ENCODE measurements at regions not wholly inside any gene's neighbourhood (a gene's known extent, or its start where the extent isn't known, plus 50 kb on each side); places are given as distances from the start of the nearest gene placed in this dataset.

DNA sequence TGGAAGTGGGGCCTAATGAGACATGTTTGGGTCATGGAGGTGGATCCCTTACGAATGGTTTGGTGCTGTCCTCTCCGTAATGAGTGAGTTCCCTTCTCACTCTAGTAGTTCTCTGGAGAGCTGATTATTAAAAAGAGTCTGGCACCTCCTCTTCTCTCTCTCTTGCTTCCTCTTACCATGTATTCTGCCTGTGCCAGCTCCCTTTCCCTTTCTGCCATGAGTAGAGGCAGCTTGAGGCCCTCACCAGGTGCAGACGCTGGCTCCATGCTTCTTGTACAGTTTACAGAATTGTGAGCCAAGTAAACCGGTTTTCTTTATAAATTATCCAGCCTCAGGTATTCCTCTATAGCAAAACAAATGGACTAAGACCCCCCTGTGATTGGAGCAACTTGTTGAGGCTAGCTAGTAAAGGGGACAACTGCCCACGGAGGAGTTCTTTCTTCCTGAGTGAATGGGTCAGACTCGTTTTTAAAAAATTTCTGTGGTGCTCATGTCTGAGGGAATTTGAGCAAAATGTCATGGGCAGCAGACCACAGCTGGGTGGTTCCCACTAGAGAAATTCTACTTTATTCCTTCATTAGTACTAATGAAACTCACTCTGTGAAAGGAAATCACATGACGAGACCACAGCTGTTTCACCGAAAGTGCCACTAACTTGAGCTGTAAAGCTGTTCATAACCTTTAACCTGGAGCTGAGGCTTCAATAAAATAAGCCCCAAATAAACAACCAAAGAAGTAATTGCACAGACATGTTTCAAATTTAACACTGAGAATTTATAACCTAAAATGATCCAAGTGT is 210.0 kb downstream of the NFKBIZ start:
- intact Hi-C loops (cut with micrococcal nuclease; ENCODE audit: unreplicated experiment): no loop called here
- peak; percentile 24 for DNase-seq (ENCODE audit: low spot score)
- no peak overlapping the region for H3K4me3 ChIP-seq (ENCODE audit: low read depth, low read length, poor library complexity, severe bottlenecking)
- H3K9me3 ChIP-seq (ENCODE audit: low read length): no peaks in the 10 kb centered on the region
- H3K4me1 ChIP-seq (ENCODE audit: insufficient read depth, low read length, poor library complexity, severe bottlenecking): peaks cover 6% of the 10 kb centered on the region
- no TSS peak for BruUV-seq (replicated peaks)
- CTCF ChIA-PET (ENCODE audit: unreplicated experiment): no interaction called here
- no peak overlapping the region for H3K27ac ChIP-seq (ENCODE audit: low read depth, low read length, poor library complexity, severe bottlenecking)
- H4K20me1 ChIP-seq (ENCODE audit: insufficient read depth, low read length): no peaks in the 10 kb centered on the region
- no peaks in the 10 kb centered on the region for H3K36me3 ChIP-seq (ENCODE audit: insufficient read depth, low read length)
- TF ChIP-seq, protein P1, sequence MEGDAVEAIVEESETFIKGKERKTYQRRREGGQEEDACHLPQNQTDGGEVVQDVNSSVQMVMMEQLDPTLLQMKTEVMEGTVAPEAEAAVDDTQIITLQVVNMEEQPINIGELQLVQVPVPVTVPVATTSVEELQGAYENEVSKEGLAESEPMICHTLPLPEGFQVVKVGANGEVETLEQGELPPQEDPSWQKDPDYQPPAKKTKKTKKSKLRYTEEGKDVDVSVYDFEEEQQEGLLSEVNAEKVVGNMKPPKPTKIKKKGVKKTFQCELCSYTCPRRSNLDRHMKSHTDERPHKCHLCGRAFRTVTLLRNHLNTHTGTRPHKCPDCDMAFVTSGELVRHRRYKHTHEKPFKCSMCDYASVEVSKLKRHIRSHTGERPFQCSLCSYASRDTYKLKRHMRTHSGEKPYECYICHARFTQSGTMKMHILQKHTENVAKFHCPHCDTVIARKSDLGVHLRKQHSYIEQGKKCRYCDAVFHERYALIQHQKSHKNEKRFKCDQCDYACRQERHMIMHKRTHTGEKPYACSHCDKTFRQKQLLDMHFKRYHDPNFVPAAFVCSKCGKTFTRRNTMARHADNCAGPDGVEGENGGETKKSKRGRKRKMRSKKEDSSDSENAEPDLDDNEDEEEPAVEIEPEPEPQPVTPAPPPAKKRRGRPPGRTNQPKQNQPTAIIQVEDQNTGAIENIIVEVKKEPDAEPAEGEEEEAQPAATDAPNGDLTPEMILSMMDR (conservative IDR thresholded peaks at IDR 0.05; ENCODE audit: low read length): no peak
- no peak for TF ChIP-seq EZH2phosphoT487 (IDR thresholded peaks at IDR 0.05; ENCODE audit: borderline replicate concordance, low read depth, low read length)
- H3K9me2 ChIP-seq (ENCODE audit: insufficient read depth, low read length): no peaks in the 10 kb centered on the region
- no peak overlapping the region for H3K4me2 ChIP-seq (ENCODE audit: low read length)
- no peaks in the 10 kb centered on the region for H3K79me2 ChIP-seq (ENCODE audit: insufficient read depth, low read depth, low read length)
- H2AFZ ChIP-seq (ENCODE audit: low read length): 0 out of 2 replicates have a peak overlapping the region, but pooled peaks have one; percentile 24
- POLR2A ChIA-PET: interaction anchor here (0.6 to 1.7 kb wide), 9 partner anchors 10 to 877 kb away, joined by 3 to 8 read pairs (median 3); no protein-coding TSS in a partner anchor

- no peak overlapping the region for H2AFZ ChIP-seq (ENCODE audit: low read length)
- no TSS peak for BruUV-seq (replicated peaks)
- H4K20me1 ChIP-seq (ENCODE audit: insufficient read depth, low read length): no peaks in the 10 kb centered on the region
- H3K36me3 ChIP-seq (ENCODE audit: insufficient read depth, low read length): no peaks in the 10 kb centered on the region
- TF ChIP-seq, protein P1 (conservative IDR thresholded peaks at IDR 0.05; ENCODE audit: low read length): no peak
- TF ChIP-seq EZH2phosphoT487 (IDR thresholded peaks at IDR 0.05; ENCODE audit: borderline replicate concordance, low read depth, low read length): no peak
- H3K79me2 ChIP-seq (ENCODE audit: insufficient read depth, low read depth, low read length): no peaks in the 10 kb centered on the region
- peaks cover 6% of the 10 kb centered on the region for H3K4me1 ChIP-seq (ENCODE audit: insufficient read depth, low read length, poor library complexity, severe bottlenecking)
- no peak for DNase-seq (ENCODE audit: low spot score)
- no peaks in the 10 kb centered on the region for H3K9me2 ChIP-seq (ENCODE audit: insufficient read depth, low read length)
- CTCF ChIA-PET (ENCODE audit: unreplicated experiment): no interaction called here
- no peak overlapping the region for H3K4me3 ChIP-seq (ENCODE audit: low read depth, low read length, poor library complexity, severe bottlenecking)
- intact Hi-C loops (cut with micrococcal nuclease; ENCODE audit: unreplicated experiment): no loop called here
- no peak overlapping the region for H3K4me2 ChIP-seq (ENCODE audit: low read length)
- no peak overlapping the region for H3K27ac ChIP-seq (ENCODE audit: low read depth, low read length, poor library complexity, severe bottlenecking)
- POLR2A ChIA-PET: interaction anchor here (0.6 to 1.2 kb wide), 5 partner anchors 24 to 208 kb away, joined by 3 to 7 read pairs (median 3); no protein-coding TSS in a partner anchor
- H3K9me3 ChIP-seq (ENCODE audit: low read length): no peaks in the 10 kb centered on the region
Observed at GRCh38 chr3:102060814-102061213, 211.5 kb downstream of the NFKBIZ start.

DNA sequence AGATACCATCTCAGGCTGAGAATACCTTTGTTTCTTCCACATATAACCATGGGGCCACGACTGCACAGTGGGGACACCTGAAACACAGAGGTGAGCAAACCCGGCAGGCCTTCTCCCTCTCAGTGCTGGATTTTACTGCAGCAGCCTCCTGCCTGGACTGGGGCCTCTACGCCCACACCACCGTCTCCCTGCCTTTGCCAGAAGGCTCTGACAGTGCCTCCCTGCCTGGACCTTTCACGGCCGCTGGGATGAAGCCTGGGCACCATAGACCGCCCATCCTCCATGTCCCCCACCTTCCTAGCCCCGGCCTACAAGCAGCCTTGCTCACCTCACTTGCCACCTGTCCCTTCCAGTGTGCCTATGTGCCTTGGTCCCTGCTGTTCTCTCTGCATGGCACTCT is 214.3 kb downstream of the NFKBIZ start:
- no peak for DNase-seq (ENCODE audit: low spot score)
- H3K4me2 ChIP-seq (ENCODE audit: low read length): no peak overlapping the region
- H3K9me2 ChIP-seq (ENCODE audit: insufficient read depth, low read length): no peaks in the 10 kb centered on the region
- intact Hi-C loops (cut with micrococcal nuclease; ENCODE audit: unreplicated experiment): no loop called here
- H3K9me3 ChIP-seq (ENCODE audit: low read length): no peaks in the 10 kb centered on the region
- no peaks in the 10 kb centered on the region for H3K79me2 ChIP-seq (ENCODE audit: insufficient read depth, low read depth, low read length)
- POLR2A ChIA-PET: no interaction called here
- no TSS peak for BruUV-seq (replicated peaks)
- H3K4me3 ChIP-seq (ENCODE audit: low read depth, low read length, poor library complexity, severe bottlenecking): no peak overlapping the region
- H3K27ac ChIP-seq (ENCODE audit: low read depth, low read length, poor library complexity, severe bottlenecking): no peak overlapping the region
- H3K36me3 ChIP-seq (ENCODE audit: insufficient read depth, low read length): no peaks in the 10 kb centered on the region
- no peak overlapping the region for H2AFZ ChIP-seq (ENCODE audit: low read length)
- no peak for TF ChIP-seq EZH2phosphoT487 (IDR thresholded peaks at IDR 0.05; ENCODE audit: borderline replicate concordance, low read depth, low read length)
- TF ChIP-seq, protein P1 (conservative IDR thresholded peaks at IDR 0.05; ENCODE audit: low read length): no peak
- no peaks in the 10 kb centered on the region for H4K20me1 ChIP-seq (ENCODE audit: insufficient read depth, low read length)
- CTCF ChIA-PET (ENCODE audit: unreplicated experiment): no interaction called here
- peaks cover 6% of the 10 kb centered on the region for H3K4me1 ChIP-seq (ENCODE audit: insufficient read depth, low read length, poor library complexity, severe bottlenecking)
